Hepatocyte (in vitro differentiated cells): ENCODE measurements at regions not wholly inside any gene's neighbourhood (a gene's known extent, or its start where the extent isn't known, plus 50 kb on each side); places are given as distances from the start of the nearest gene placed in this dataset.

Experiments
- EZH2 ChIP-seq: fragments of 200-600 bp; sonication (generic); IDR thresholded peaks from 2 replicates; pipeline ENCODE4 v1.6.1; 2016; ENCODE audit warnings: antibody characterized with exemption, mild to moderate bottlenecking, borderline replicate concordance
- EZH2phosphoT487 ChIP-seq: fragments of 200-600 bp; sonication (generic); IDR thresholded peaks from one replicate; pipeline ENCODE4 v1.6.1; 2018; ENCODE audit warnings: antibody characterized with exemption, mild to moderate bottlenecking, low read depth, moderate library complexity; ENCODE audit not compliant: unreplicated experiment, severe bottlenecking
- TF ChIP-seq, protein P1 (sequence below): fragments of 200-600 bp; sonication (generic); IDR thresholded peaks from 2 replicates; pipeline ENCODE4 v1.5.1; 2016; ENCODE audit warnings: antibody characterized with exemption, mild to moderate bottlenecking; ENCODE audit not compliant: poor library complexity

GRCh38 chr14:39967885-39968284 lies 535.7 kb upstream of the FBXO33 start:
- TF ChIP-seq, protein P1, sequence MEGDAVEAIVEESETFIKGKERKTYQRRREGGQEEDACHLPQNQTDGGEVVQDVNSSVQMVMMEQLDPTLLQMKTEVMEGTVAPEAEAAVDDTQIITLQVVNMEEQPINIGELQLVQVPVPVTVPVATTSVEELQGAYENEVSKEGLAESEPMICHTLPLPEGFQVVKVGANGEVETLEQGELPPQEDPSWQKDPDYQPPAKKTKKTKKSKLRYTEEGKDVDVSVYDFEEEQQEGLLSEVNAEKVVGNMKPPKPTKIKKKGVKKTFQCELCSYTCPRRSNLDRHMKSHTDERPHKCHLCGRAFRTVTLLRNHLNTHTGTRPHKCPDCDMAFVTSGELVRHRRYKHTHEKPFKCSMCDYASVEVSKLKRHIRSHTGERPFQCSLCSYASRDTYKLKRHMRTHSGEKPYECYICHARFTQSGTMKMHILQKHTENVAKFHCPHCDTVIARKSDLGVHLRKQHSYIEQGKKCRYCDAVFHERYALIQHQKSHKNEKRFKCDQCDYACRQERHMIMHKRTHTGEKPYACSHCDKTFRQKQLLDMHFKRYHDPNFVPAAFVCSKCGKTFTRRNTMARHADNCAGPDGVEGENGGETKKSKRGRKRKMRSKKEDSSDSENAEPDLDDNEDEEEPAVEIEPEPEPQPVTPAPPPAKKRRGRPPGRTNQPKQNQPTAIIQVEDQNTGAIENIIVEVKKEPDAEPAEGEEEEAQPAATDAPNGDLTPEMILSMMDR, result no peak
- TF ChIP-seq EZH2phosphoT487 (no peak), EZH2 (no peak)
